GM04504 (cell line): ENCODE measurements at regions not wholly inside any gene's neighbourhood (a gene's known extent, or its start where the extent isn't known, plus 50 kb on each side); places are given as distances from the start of the nearest gene placed in this dataset.

Experiments used
- DNase-seq: peaks from one replicate; pipeline ENCODE4 v3.0.0-alpha.2; 2012; ENCODE audit warnings: low read depth

- no peak for DNase-seq
Measured at GRCh38 chr20:12679447-12679846, 329.3 kb upstream of the SPTLC3 start.

- DNase-seq: no peak
Measured at GRCh38 chr20:12682613-12683012, 326.2 kb upstream of the SPTLC3 start.

GRCh38 chr20:12687476-12687875 is 321.3 kb upstream of the SPTLC3 start:
- no peak for DNase-seq

- DNase-seq: no peak
Measured at GRCh38 chr20:12695937-12696336, 312.8 kb upstream of the SPTLC3 start.

GRCh38 chr20:12698817-12699216 is 310.0 kb upstream of the SPTLC3 start:
- no peak for DNase-seq

GRCh38 chr20:12699374-12700228 is 309.2 kb upstream of the SPTLC3 start:
- DNase-seq: no peak

- DNase-seq: no peak
Measured at GRCh38 chr20:12700701-12701100, 308.1 kb upstream of the SPTLC3 start.

- no peak for DNase-seq
Measured at GRCh38 chr20:12702312-12702711, 306.5 kb upstream of the SPTLC3 start.

- no peak for DNase-seq
Measured at GRCh38 chr20:12715371-12715770, 293.4 kb upstream of the SPTLC3 start.

- DNase-seq: no peak
Measured at GRCh38 chr20:12715991-12716680, 292.6 kb upstream of the SPTLC3 start.

GRCh38 chr20:12717061-12717460 is 291.7 kb upstream of the SPTLC3 start:
- no peak for DNase-seq

- DNase-seq: no peak
Measured at GRCh38 chr20:12718619-12719018, 290.2 kb upstream of the SPTLC3 start.

GRCh38 chr20:12721636-12722035 is 287.1 kb upstream of the SPTLC3 start:
- no peak for DNase-seq

GRCh38 chr20:12722091-12722490 is 286.7 kb upstream of the SPTLC3 start:
- DNase-seq: no peak

- no peak for DNase-seq
Measured at GRCh38 chr20:12723811-12724210, 285.0 kb upstream of the SPTLC3 start.

- no peak for DNase-seq
Measured at GRCh38 chr20:12728782-12729181, 280.0 kb upstream of the SPTLC3 start.

GRCh38 chr20:12729326-12729725 is 279.4 kb upstream of the SPTLC3 start:
- DNase-seq: no peak

GRCh38 chr20:12733811-12734210 is 275.0 kb upstream of the SPTLC3 start:
- no peak for DNase-seq

GRCh38 chr20:12737497-12737896 is 271.3 kb upstream of the SPTLC3 start:
- no peak for DNase-seq

GRCh38 chr20:12737900-12738299 is 270.9 kb upstream of the SPTLC3 start:
- DNase-seq: no peak

- no peak for DNase-seq
Measured at GRCh38 chr20:12740647-12741046, 268.1 kb upstream of the SPTLC3 start.

GRCh38 chr20:12744037-12744436 is 264.7 kb upstream of the SPTLC3 start:
- no peak for DNase-seq

GRCh38 chr20:12748359-12748994 is 260.3 kb upstream of the SPTLC3 start:
- no peak for DNase-seq
